Gastroesophageal sphincter (tissue), 3 donors: ENCODE measurements at regions not wholly inside any gene's neighbourhood (a gene's known extent, or its start where the extent isn't known, plus 50 kb on each side); places are given as distances from the start of the nearest gene placed in this dataset.

ENCODE experiments used
- EP300 ChIP-seq: sonication (generic); formaldehyde crosslinking; IDR thresholded peaks from one replicate; pipeline ENCODE4 v1.6.1; 2017; ENCODE audit warnings: antibody characterized with exemption, mild to moderate bottlenecking
- POLR2A ChIP-seq, 2 donors: fragments of 450-650 bp; IDR thresholded peaks; one replicate each; pipeline ENCODE4 v1.6.1; 2017; ENCODE audit warnings: antibody characterized with exemption in 2 of 2, mild to moderate bottlenecking in 2 of 2, moderate library complexity in 1 of 2
- POLR2AphosphoS5 ChIP-seq: sonication (generic); formaldehyde crosslinking; IDR thresholded peaks from one replicate; pipeline ENCODE4 v1.6.1; 2017; ENCODE audit warnings: antibody characterized with exemption
- TF ChIP-seq, protein P1 (sequence below), 4 experiments: fragments of 200-600 bp in 2 of 4; fragments of 450-650 bp in 2 of 4; sonication (generic) in 1 of 4; IDR thresholded peaks; one replicate each; pipeline ENCODE4 v1.5.1; 2017 to 2019; ENCODE audit warnings: antibody characterized with exemption in 4 of 4, mild to moderate bottlenecking in 2 of 4, moderate library complexity in 2 of 4

DNA sequence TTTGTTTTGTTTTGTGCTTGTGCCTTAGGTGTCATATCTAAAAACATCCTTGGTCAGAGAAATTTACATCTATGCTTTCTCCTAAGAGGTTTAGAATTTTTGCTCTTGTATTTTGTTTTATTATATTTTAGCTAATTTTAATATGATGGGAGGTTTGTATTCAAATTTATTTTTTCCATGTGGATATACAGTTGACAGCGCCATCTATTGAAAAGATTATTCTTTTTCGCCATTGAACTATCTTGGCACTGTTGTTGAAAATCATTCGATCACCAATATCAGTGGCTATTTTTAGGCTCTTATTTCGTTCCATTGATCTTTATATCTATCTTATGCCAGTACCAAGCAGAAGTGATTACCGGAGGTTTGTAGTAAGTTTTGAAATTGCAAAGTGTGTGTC lies 510.3 kb downstream of the BRD1 start:
- TF ChIP-seq POLR2A (IDR thresholded peaks at IDR 0.05), result no peak
- TF ChIP-seq EP300, result no peak
- TF ChIP-seq, protein P1, sequence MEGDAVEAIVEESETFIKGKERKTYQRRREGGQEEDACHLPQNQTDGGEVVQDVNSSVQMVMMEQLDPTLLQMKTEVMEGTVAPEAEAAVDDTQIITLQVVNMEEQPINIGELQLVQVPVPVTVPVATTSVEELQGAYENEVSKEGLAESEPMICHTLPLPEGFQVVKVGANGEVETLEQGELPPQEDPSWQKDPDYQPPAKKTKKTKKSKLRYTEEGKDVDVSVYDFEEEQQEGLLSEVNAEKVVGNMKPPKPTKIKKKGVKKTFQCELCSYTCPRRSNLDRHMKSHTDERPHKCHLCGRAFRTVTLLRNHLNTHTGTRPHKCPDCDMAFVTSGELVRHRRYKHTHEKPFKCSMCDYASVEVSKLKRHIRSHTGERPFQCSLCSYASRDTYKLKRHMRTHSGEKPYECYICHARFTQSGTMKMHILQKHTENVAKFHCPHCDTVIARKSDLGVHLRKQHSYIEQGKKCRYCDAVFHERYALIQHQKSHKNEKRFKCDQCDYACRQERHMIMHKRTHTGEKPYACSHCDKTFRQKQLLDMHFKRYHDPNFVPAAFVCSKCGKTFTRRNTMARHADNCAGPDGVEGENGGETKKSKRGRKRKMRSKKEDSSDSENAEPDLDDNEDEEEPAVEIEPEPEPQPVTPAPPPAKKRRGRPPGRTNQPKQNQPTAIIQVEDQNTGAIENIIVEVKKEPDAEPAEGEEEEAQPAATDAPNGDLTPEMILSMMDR (IDR thresholded peaks at IDR 0.05), result no peak
- TF ChIP-seq POLR2AphosphoS5, result no peak
